Gastrocnemius medialis (tissue), 4 donors: ENCODE measurements at regions not wholly inside any gene's neighbourhood (a gene's known extent, or its start where the extent isn't known, plus 50 kb on each side); places are given as distances from the start of the nearest gene placed in this dataset.

Source experiments
- POLR2A ChIP-seq, 2 donors: fragments of 450-650 bp; IDR thresholded peaks; one replicate each; pipeline ENCODE4 v1.6.1; 2017; ENCODE audit warnings: antibody characterized with exemption in 2 of 2, mild to moderate bottlenecking in 2 of 2, moderate library complexity in 2 of 2
- TF ChIP-seq, protein P1 (sequence below), 5 experiments: fragments of 450-650 bp in 3 of 5; fragments of 200-600 bp in 2 of 5; sonication (generic) in 2 of 5; IDR thresholded peaks in 4 of 5; conservative IDR thresholded peaks in 1 of 5; 1 replicate in 4 of 5; 2 replicates in 1 of 5; pipeline ENCODE4 v1.5.1; 2016 to 2019; ENCODE audit warnings: antibody characterized with exemption in 5 of 5, mild to moderate bottlenecking in 3 of 5, moderate library complexity in 3 of 5

- TF ChIP-seq, protein P1, sequence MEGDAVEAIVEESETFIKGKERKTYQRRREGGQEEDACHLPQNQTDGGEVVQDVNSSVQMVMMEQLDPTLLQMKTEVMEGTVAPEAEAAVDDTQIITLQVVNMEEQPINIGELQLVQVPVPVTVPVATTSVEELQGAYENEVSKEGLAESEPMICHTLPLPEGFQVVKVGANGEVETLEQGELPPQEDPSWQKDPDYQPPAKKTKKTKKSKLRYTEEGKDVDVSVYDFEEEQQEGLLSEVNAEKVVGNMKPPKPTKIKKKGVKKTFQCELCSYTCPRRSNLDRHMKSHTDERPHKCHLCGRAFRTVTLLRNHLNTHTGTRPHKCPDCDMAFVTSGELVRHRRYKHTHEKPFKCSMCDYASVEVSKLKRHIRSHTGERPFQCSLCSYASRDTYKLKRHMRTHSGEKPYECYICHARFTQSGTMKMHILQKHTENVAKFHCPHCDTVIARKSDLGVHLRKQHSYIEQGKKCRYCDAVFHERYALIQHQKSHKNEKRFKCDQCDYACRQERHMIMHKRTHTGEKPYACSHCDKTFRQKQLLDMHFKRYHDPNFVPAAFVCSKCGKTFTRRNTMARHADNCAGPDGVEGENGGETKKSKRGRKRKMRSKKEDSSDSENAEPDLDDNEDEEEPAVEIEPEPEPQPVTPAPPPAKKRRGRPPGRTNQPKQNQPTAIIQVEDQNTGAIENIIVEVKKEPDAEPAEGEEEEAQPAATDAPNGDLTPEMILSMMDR (IDR thresholded peaks at IDR 0.05 in 4 of 5, conservative IDR thresholded peaks at IDR 0.05 in 1 of 5) = no peak
- no peak for TF ChIP-seq POLR2A (IDR thresholded peaks at IDR 0.05)
These were observed 74.7 kb upstream of the CDH5 start for GRCh38 chr16:66291833-66292232.
